ENCODE measurements at regions not wholly inside any gene's neighbourhood (a gene's known extent, or its start where the extent isn't known, plus 50 kb on each side); places are given as distances from the start of the nearest gene placed in this dataset.

GRCh38 chr15:37813306-37813705 is 121.1 kb upstream of the TMCO5A start:
- in situ Hi-C loops (cut with MboI; ENCODE audit: low pct_ligation_motif_present in 1 of 4, low pct_unique_long_range_greater_than_20kb in 1 of 4, low sequenced_read_pairs in 3 of 4) (no loop called here), intact Hi-C loops (cut with DNase I; ENCODE audit: low total_unique reads) (no loop called here)
- H3K9me3 ChIP-seq, result no peaks in the 10 kb centered on the region
- no peak overlapping the region for H3K27ac ChIP-seq
- 85 to 89% methylated on average over 3 of the region's 3 CpGs for WGBS, 2 donors (ENCODE audit: low coverage in 1 of 2)
- TF ChIP-seq CTCF (IDR thresholded peaks at IDR 0.05), result no peak
- TF ChIP-seq EP300 (IDR thresholded peaks at IDR 0.05; ENCODE audit: low read depth), result no peak
- no peak for TF ChIP-seq POLR2AphosphoS5 (IDR thresholded peaks at IDR 0.05)
- no peak for TF ChIP-seq POLR2A (IDR thresholded peaks at IDR 0.05)
- no peaks in the 10 kb centered on the region for H3K36me3 ChIP-seq
- H3K4me1 ChIP-seq, result no peaks in the 10 kb centered on the region
- H3K27me3 ChIP-seq, result no peaks in the 10 kb centered on the region
- H3K4me3 ChIP-seq, result no peak overlapping the region
- no peak for DNase-seq

DNA sequence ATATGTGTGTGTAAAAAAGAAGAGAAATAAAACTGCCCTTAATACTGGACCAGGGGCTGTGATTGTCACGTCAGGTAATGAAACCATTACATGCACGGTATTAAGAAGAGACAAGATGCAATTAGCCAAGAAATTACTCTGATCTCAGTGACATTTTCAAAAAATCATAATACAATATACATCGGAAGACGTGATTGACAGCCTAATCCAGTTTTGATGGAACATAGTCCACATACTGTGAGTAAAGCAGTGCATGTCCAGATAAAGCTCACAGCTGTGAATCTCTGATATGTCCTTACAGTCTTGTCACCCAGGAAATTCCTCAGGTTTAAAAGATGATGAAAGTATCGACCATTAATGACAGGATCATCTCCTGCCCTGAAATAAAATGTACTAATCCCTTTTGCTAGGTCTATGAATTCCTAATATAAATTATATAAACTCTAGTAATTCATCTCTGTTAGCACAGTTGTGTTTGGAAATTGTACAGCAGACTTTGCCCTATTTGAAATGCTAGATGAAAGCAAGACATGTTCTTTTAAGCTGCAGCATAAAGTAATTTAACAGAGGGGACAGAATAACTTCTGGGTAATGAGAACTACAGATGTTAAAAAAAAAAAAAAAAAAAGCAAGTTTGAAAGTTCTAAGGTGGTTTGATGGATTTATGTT is 119.5 kb upstream of the TMCO5A start:
- intact Hi-C loops (cut with DNase I; ENCODE audit: low total_unique reads), result no loop called here

GRCh38 chr15:37818152-37818677 is 116.2 kb upstream of the TMCO5A start:
- in situ Hi-C loops (cut with MboI; ENCODE audit: low pct_ligation_motif_present in 1 of 4, low pct_unique_long_range_greater_than_20kb in 1 of 4, low sequenced_read_pairs in 3 of 4) (no loop called here), intact Hi-C loops (cut with DNase I; ENCODE audit: low total_unique reads) (no loop called here)
- 74% methylated on average over 10 to 11 of the region's 11 CpGs for WGBS, 2 donors (ENCODE audit: low coverage in 1 of 2)
- Histone ChIP-seq H3K36me3 (no peaks in the 10 kb centered on the region), H3K4me3 (no peak overlapping the region), H3K4me1 (no peaks in the 10 kb centered on the region), H3K27me3 (no peaks in the 10 kb centered on the region), H3K27ac (no peak overlapping the region), H3K9me3 (no peaks in the 10 kb centered on the region)
- TF ChIP-seq EP300 (IDR thresholded peaks at IDR 0.05; ENCODE audit: low read depth) (no peak), POLR2A (IDR thresholded peaks at IDR 0.05) (no peak), POLR2AphosphoS5 (IDR thresholded peaks at IDR 0.05) (no peak), CTCF (IDR thresholded peaks at IDR 0.05) (no peak)
- DNase-seq, result no peak

More for the DNA sequence above, 119.5 kb upstream of the TMCO5A start:
- Histone ChIP-seq H3K9me3 (no peaks in the 10 kb centered on the region), H3K4me3 (no peak overlapping the region), H3K4me1 (no peaks in the 10 kb centered on the region), H3K36me3 (no peaks in the 10 kb centered on the region), H3K27ac (no peak overlapping the region), H3K27me3 (no peaks in the 10 kb centered on the region)
- WGBS, 2 donors (ENCODE audit: low coverage in 1 of 2), result 65 to 76% methylated on average over 5 of the region's 5 CpGs
- TF ChIP-seq EP300 (IDR thresholded peaks at IDR 0.05; ENCODE audit: low read depth) (no peak), POLR2A (IDR thresholded peaks at IDR 0.05) (no peak), POLR2AphosphoS5 (IDR thresholded peaks at IDR 0.05) (no peak), CTCF (IDR thresholded peaks at IDR 0.05) (no peak)
- in situ Hi-C loops (cut with MboI; ENCODE audit: low pct_ligation_motif_present in 1 of 4, low pct_unique_long_range_greater_than_20kb in 1 of 4, low sequenced_read_pairs in 3 of 4), result no loop called here
- DNase-seq, result no peak

DNA sequence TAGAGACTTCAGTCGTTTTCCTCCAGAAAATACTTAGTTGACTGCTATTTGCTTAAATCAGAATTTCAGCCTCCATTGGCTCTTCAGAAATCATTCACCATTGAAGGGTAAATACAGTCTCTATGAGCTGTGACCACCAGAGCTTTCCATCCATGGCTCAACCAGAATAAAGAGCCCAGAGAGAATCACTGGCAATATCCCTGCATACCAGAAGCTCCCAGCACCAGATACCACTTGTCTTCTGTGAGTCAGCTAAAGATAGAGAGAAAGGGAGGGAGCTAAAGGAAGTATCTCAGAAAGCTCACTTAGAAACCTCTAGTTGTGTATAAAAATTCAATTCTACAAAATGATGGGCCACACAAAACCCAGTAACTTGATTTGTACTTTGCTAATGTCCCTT is 115.2 kb upstream of the TMCO5A start:
- DNase-seq, result no peak
- TF ChIP-seq POLR2AphosphoS5 (IDR thresholded peaks at IDR 0.05) (no peak), EP300 (IDR thresholded peaks at IDR 0.05; ENCODE audit: low read depth) (no peak), POLR2A (IDR thresholded peaks at IDR 0.05) (no peak), CTCF (IDR thresholded peaks at IDR 0.05) (no peak)
- Histone ChIP-seq H3K27ac (no peak overlapping the region), H3K4me1 (no peaks in the 10 kb centered on the region), H3K9me3 (no peaks in the 10 kb centered on the region), H3K36me3 (no peaks in the 10 kb centered on the region), H3K4me3 (no peak overlapping the region), H3K27me3 (no peaks in the 10 kb centered on the region)
- in situ Hi-C loops (cut with MboI; ENCODE audit: low pct_ligation_motif_present in 1 of 4, low pct_unique_long_range_greater_than_20kb in 1 of 4, low sequenced_read_pairs in 3 of 4) (no loop called here), intact Hi-C loops (cut with DNase I; ENCODE audit: low total_unique reads) (no loop called here)
- 59 to 100% methylated on average over 1 of the region's 1 CpG for WGBS, 2 donors (ENCODE audit: low coverage in 1 of 2)
